HG02678 (cell line): ENCODE measurements at regions not wholly inside any gene's neighbourhood (a gene's known extent, or its start where the extent isn't known, plus 50 kb on each side); places are given as distances from the start of the nearest gene placed in this dataset.
"Not testable (repeated sequence)": the region's sequence is repeated elsewhere in the genome, so short reads cannot be mapped to it uniquely, and the experiment has no call there.

Source experiments
- ATAC-seq: cut with Tn5 transposase; IDR thresholded peaks from one replicate; pipeline ENCODE4 v1.9.1; 2021; ENCODE audit warnings: mild to moderate bottlenecking, moderate library complexity; ENCODE audit not compliant: unreplicated experiment

- ATAC-seq, result no peak
Observed at GRCh38 chr4:23117826-23118225, 425.1 kb downstream of the GBA3 start.

- no peak for ATAC-seq
Observed at GRCh38 chr4:23114538-23114937, 421.8 kb downstream of the GBA3 start.

DNA sequence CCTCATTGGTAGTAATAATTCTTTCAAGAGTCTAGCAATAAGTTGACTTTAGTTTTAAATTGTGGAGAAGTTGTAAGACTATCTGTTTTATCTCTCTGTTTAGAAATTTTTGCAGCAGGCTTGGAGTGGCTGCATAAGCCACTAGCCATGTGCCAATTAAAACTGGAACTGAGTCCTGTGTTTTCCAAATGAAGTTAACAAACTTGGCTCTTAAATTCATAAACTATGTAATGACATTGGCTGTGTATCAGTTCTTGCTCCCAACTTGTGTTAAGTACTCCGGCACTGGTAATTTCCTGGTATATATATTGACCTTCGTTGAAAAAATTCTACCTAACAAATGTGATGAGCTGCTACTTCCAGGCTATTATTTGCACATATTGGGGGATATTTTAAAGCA lies 420.4 kb downstream of the GBA3 start:
- ATAC-seq, result no peak

DNA sequence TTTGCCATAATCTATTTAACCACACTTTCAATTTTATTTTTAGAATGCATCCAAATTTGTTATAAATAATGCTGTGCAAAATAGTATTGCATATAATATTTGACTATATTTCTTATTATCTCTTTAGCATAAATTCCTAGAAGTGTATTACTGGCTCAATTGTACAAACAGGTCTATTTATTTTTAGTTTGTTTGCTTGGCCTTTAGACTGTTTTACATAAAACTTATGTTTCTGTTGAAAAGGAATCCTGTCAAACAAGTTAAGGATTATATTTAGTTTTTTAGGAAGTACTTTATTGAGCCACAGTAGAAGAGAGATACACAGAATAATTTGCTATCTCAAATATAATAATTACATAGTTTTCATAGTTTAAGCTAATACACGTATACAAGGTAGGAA lies 413.8 kb downstream of the GBA3 start:
- no peak for ATAC-seq

- no peak for ATAC-seq
Observed at GRCh38 chr4:23105759-23106370, 413.1 kb downstream of the GBA3 start.

DNA sequence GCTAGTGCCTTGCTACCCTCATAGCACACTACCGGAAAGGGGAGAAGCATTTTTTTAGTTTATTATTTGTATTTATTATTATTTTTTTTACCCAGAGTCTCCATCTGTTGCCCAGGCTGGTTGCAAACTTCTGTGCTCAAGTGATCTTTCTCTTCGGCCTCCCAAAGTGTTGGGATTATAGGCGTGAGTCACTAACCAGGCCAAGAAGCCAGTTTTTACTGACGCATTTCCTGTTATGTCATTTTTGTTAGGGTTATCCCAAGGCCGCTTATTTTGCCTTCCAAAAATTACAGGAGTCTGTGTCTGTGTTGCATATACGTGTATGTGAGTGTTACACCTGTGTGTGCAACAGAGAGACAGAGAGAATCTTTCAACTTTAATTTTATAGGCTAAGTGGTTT lies 404.5 kb downstream of the GBA3 start:
- ATAC-seq, result no peak

GRCh38 chr4:23091711-23092110 lies 399.0 kb downstream of the GBA3 start:
- no peak for ATAC-seq

GRCh38 chr4:23085249-23085568 lies 392.5 kb downstream of the GBA3 start:
- no peak for ATAC-seq

DNA sequence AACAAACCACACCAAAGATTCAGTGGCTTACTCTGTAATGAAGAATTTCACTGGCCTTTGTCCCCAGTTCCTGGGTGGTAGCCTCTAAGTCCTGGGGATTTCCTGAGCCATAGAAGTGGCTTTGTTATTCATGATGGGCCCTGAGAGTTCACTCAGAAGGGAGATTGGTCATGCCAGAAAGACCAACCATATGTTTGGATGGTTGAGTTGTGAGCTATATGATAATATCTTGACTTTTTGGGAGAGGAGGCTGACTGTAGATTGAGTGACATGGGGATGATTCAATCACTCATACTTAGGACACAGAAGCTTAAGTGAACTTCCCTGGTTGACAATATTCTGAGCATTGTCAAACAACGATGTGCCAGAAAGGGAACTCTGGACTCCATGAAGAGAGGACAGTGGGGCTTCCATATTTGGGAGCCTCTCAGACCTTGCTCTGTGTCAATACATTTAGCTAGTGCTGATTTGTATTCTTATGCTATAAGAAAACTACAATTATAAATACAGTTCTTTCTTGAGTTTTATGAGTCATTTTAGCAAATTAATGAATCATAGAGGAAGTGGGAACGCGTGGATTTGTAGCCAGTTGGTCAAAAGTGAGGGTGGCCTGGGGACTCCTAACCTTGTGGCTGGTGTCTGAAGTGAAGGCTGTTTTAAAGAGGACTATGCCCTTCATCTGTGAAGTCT lies 392.0 kb downstream of the GBA3 start:
- no peak for ATAC-seq

DNA sequence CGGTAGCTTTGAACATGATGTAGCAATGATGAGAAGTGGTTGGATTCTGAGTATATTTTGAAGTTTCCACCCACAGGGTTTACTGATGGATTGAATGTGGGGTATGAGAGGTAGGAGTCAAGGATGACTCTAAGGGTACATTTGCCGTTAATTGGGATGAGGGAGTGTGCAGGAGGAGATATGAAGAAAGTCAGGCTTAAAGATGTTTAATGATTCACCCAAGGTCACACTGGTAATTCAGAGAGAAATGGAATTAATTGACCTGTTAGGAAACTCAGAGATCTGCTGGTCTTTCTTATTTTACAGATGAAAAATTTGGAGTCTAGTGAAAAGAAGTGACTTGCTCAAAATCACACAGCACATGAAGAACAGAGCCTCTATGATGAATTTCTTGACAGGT lies 390.7 kb downstream of the GBA3 start:
- ATAC-seq, result no peak

DNA sequence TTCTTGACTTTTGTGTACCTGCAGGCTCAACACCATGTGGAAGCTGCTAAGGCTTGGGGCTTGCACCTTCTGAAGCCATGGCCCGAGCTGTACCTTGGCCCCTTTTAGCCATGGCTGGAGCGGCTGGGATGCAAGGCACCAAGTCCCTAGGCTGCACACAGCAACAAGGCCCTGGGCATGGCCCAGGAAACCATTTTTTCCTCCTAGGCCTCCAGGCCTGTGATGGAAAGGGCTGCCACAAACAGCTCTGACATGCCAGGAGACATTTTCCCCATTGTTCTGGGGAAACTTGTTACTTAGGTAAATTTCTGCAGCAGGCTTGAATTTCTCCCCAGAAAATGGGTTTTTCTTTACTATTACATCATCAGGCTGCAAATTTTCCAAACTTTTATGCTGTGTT lies 387.4 kb downstream of the GBA3 start:
- not testable (repeated sequence) for ATAC-seq

DNA sequence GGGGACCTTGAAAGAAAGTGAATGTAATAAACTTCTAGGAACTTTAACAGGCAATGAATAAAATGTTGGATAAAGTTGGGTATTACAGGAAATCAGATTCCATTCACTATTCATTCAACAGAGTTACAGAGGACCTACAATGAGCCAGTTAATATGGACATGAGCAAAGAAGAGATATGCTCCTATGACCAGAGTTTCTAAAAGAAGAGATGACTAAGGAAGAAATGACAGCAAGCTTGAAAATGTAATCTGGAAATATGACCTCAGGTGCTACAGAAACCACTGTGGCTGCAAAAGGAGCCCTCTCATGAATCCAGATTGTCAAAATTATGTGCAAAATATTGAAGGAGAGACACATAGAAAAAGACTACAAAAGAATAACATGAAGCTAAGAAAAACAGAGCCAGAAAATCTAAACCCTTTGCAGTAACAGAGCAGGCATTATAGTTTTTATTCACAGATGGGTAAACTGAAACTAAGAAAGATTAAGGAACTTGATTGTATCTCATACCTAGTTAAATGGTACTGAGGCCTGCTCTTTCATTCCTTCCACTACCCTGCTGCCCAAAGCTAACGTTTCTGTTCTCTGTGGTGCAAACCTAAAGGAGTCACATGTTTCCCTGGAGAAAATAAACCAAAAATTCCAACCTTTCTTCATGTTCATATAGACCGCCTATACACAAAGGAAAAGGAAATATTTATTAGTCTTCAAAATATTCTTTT lies 378.3 kb downstream of the GBA3 start:
- no peak for ATAC-seq

DNA sequence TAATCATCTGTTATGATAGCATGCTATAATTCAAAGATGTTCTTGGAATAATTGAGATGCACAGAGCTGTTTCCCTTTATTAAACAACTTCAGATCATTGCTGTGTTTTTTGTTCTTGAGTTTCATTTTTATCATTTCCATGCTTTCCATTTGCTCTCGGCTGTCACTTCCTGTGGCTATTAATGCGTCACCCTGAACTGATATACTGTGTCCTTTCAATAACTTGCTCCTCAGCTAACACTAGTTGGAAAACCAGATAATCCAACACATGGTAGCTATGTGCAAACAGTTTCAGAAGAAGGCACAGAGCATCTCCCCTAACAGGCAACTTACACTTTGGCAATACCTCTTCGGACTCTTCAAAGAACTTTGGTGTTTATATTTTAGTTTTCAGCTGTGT lies 376.0 kb downstream of the GBA3 start:
- ATAC-seq, result no peak

- ATAC-seq, result no peak
Observed at GRCh38 chr4:23068287-23068686, 375.6 kb downstream of the GBA3 start.

DNA sequence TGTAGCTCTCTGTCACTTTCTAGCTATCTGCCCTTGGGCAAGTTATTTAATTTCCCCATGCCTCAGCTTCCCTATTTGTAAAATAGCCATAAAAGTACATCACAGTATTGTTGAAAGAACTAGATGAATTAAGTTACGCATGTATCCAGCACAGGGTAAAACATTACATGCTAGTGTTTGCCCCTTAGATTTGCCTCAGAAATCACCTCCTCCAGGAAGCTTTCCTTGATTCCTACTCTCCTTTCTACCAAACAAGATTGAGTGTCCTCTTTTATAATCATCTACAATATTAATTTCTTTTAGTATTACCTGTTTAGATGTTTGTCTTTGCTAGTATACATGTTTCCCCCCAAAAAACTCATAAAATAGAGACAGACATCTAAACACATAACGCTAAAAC lies 369.5 kb downstream of the GBA3 start:
- ATAC-seq, result no peak

- no peak for ATAC-seq
Observed at GRCh38 chr4:23061431-23061830, 368.7 kb downstream of the GBA3 start.

GRCh38 chr4:23060776-23061175 lies 368.0 kb downstream of the GBA3 start:
- no peak for ATAC-seq

DNA sequence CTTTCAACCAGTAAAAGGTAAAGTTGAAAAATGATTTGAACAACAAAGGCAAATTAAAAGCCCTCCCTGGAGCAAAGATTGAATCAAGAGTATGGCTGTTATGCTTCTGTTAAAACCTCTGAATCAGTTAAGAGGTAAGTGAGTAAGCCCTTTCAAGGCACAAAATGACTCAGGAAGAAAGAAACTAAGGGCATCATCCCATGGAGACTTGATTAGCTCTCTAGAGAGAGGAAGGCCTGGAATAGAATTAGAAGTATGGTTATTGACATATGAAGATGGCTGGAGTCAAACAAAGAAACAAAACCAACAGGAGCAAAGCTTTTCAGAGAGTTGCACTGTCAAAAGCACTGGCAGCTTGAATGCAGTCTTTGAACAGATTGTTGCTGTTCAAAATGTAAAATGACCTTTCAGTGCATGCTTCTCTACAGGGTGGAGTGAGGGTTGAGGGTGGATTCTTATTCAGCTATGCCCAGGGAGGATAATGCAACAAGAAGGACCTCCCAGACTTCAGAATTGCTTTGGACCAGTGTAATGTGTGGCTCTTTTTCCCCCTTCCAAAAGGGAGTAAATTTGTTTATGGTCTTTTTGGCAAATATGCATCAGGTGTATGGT lies 365.5 kb downstream of the GBA3 start:
- ATAC-seq, result no peak

GRCh38 chr4:23041501-23041900 lies 348.8 kb downstream of the GBA3 start:
- ATAC-seq, result no peak

DNA sequence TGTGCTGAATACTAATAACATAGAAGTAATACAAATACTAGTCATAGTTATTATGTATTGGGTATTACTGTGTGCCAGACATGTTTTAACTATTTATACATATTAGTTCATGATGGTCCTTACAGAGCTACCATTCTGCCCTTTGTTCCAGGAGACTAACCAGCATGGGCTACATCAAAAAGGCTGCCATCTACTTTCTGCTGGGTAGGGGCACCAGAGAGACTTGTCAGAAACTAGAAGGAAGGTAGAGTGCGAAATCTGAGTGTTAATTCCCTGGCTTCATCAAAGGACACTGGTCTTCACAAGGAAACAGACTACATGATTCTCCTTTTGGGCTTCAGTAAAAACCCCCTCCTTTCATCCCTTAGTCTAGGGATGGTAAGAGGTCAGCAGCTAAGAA lies 347.8 kb downstream of the GBA3 start:
- no peak for ATAC-seq

DNA sequence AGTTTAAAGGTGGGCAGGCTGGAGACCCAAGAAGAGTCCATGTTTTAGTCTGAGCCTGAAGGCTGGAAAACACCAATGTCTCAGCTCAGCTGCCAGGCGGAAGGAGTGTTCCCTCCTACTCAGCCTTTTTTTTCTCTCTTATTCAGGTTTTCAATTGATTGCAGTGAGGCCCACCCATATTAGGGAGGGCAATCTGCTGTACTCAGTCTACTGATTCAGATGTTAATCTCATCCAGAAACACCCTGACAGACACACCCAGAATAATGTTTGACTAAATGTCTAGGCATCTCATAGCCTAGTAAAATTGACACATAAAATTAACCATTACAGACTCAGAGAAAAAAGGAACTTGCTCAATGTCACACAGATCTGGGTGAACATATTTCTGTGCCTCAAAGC lies 347.1 kb downstream of the GBA3 start:
- no peak for ATAC-seq
